Ishikawa (cell line): ENCODE measurements at regions not wholly inside any gene's neighbourhood (a gene's known extent, or its start where the extent isn't known, plus 50 kb on each side); places are given as distances from the start of the nearest gene placed in this dataset.

Experiments
- RAD21 ChIP-seq: IDR thresholded peaks from 2 replicates; pipeline ENCODE4 v1.6.1; 2012; ENCODE audit warnings: low read depth
- TCF12 ChIP-seq: IDR thresholded peaks from 2 replicates; pipeline ENCODE4 v1.6.1; 2012; ENCODE audit warnings: low read depth
- TEAD4 ChIP-seq: IDR thresholded peaks from 2 replicates; pipeline ENCODE4 v1.6.1; 2012
- ZBTB7A ChIP-seq: IDR thresholded peaks from 2 replicates; pipeline ENCODE4 v1.6.1; 2012; ENCODE audit warnings: low read depth

- no peak for TF ChIP-seq RAD21
- TF ChIP-seq TEAD4: no peak
- no peak for TF ChIP-seq ZBTB7A
- no peak for TF ChIP-seq TCF12
These were observed 202.5 kb downstream of the TUSC7 start for GRCh38 chr3:116912116-116912515.
